ENCODE measurements at regions not wholly inside any gene's neighbourhood (a gene's known extent, or its start where the extent isn't known, plus 50 kb on each side); places are given as distances from the start of the nearest gene placed in this dataset.

DNA sequence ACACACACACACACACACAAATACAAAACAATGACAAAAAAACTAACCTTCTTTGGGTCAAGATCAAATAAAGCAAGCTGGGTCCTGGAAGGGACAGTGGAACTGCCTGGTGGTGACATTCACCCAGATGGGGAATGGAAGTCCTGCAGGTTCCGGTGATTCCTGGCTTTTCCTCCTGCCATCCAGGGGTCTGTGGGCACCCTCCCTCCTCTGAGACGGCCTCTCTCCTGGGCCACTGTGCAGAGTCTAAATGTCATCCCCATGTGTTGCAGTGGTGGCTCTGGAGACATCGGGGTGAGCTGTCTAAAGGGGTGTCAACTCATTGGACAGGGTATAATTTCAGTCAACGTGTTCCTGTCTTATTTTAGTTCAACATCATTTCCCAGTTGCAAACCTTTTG is 248.2 kb downstream of the ZNF536 start:
- no peak for DNase-seq (ENCODE audit: extremely low read depth in 1 of 2, low read depth in 1 of 2)

DNA sequence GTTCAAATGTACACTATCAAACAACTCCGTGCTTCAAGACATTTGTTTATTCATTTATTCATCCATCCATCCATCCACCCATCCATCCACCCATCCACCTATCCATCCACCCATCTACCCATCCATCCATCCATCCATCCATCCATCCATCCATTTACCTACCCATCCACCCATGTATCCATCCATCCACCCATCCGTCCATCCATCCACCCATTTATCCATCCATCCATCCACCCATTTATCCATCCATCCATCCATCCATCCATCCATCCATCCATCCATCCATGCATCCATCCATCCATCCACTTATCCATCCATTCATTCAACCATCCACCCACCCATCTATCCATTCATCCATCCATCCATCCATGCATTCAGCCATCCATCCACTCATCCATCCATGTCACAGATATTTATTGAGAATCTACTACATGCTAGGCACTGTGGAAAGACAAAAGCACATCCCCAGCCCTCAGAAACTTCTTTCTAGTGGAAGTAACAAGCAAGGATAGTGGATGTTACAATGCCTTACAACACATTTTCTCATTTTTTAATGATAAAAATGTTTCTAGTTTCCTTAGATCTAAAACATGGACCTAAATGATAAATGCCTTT is 237.6 kb downstream of the ZNF536 start:
- no peak for DNase-seq (ENCODE audit: extremely low read depth in 1 of 2, low read depth in 1 of 2)

DNA sequence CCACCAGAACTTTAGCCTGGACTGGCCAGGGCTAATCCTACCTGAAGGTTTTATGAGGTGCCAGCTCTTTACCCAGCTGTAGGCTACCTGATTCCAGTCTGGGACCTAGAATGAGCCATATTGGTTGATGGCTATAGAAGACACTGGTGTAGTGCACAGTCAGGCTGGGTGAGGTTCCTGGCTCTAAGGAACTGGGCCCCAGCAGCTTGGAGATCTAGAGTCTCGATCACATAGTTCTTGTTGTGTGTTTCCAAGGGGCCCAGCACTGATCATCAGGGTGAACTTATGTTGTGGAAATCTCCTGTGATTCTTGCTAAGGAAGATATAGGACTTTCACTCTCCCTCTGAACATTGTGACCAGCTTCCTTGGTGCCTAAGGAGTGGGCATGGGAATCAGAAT is 236.3 kb downstream of the ZNF536 start:
- DNase-seq (ENCODE audit: extremely low read depth in 1 of 2, low read depth in 1 of 2) = no peak

All from stimulated activated CD8-positive, alpha-beta memory T cell treated with anti-CD3 and anti-CD28 coated beads, Interleukin-7, amount 100 ng/mL, for 48 hours (primary cell).